ENCODE measurements at regions not wholly inside any gene's neighbourhood (a gene's known extent, or its start where the extent isn't known, plus 50 kb on each side); places are given as distances from the start of the nearest gene placed in this dataset.

GRCh38 chr5:133819977-133820471 lies 148.4 kb downstream of the C5orf15 start:
- Mint-ChIP-seq H3K36me3 (ENCODE audit: low read depth) (no peaks in the 10 kb centered on the region), H3K4me3 (ENCODE audit: unreplicated experiment) (no peak overlapping the region), H3K27me3 (ENCODE audit: low read depth) (peaks cover 4% of the 10 kb centered on the region), H3K9me3 (ENCODE audit: low read depth) (no peaks in the 10 kb centered on the region), H3K4me1 (ENCODE audit: low read depth) (peaks cover 19% of the 10 kb centered on the region), H3K27ac (ENCODE audit: unreplicated experiment) (no peak overlapping the region)
- no peak for DNase-seq (ENCODE audit: low spot score)
- TF ChIP-seq CTCF (IDR thresholded peaks at IDR 0.05): no peak

DNA sequence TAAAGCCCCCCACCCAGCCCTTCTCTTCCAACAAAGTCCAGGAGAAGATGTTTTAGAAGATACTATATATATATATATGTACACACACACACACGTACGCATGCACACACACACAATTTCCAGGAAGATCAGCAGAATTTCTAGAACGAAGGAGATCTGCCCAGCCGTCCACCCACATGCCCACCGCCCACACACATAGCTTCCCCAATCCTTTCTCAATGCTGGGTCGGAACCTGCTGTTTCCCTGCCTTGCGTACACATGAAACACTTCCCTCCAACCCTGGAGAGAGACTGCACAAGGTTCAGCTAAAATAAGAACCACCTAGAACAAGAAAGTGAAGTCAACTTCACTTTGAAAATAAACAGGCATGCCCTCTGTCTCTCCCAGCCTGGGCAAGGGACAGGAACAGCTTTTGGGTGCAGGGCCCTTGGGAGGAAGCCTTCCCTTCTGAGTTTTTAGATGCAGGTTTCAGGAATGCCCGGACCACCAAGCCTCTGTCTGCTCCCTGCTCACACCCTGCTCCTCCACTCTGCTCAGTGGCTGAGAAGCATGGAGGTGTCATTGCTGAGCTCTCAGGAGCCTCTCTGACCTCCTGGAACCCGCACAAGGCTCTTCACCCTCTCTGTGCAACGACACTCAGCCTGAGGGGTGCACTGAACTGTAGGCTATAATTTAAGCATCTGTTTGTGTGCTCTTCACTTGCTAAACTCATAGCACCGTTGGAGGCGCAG lies 149.4 kb downstream of the C5orf15 start:
- TF ChIP-seq CTCF (IDR thresholded peaks at IDR 0.05): no peak
- Mint-ChIP-seq H3K27me3 (ENCODE audit: low read depth) (peaks cover 6% of the 10 kb centered on the region), H3K4me3 (ENCODE audit: unreplicated experiment) (no peak overlapping the region), H3K27ac (ENCODE audit: unreplicated experiment) (no peak overlapping the region), H3K4me1 (ENCODE audit: low read depth) (peaks cover 21% of the 10 kb centered on the region), H3K9me3 (ENCODE audit: low read depth) (no peaks in the 10 kb centered on the region), H3K36me3 (ENCODE audit: low read depth) (no peaks in the 10 kb centered on the region)
- no peak for DNase-seq (ENCODE audit: low spot score)

- no peak for TF ChIP-seq CTCF (IDR thresholded peaks at IDR 0.05)
- Mint-ChIP-seq H3K4me1 (ENCODE audit: low read depth) (peaks cover 23% of the 10 kb centered on the region), H3K27ac (ENCODE audit: unreplicated experiment) (no peak overlapping the region), H3K9me3 (ENCODE audit: low read depth) (no peaks in the 10 kb centered on the region), H3K36me3 (ENCODE audit: low read depth) (no peaks in the 10 kb centered on the region), H3K27me3 (ENCODE audit: low read depth) (peaks cover 6% of the 10 kb centered on the region), H3K4me3 (ENCODE audit: unreplicated experiment) (no peak overlapping the region)
- DNase-seq (ENCODE audit: low spot score): no peak
Measured at GRCh38 chr5:133818031-133818431, 150.4 kb downstream of the C5orf15 start.

DNA sequence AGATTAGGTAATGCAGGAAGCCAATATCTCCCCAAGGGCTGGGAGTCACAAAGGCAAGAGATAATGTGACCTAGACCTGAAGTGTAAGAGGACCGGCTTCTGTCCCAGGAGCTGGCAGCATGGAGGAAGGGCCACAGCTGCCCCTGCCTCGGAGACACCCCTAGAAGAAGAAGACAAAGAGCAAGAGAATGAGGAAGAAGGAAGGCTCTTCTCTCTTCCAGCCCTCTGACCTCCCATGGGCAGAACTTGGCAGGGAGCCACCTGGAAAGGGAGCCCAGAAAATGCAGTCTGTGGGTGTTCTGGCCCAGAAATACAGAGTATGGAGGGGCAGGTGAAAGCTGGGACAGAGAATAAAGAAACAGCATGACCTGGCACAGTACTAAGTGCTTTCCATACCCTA lies 151.0 kb downstream of the C5orf15 start:
- Mint-ChIP-seq H3K27ac (ENCODE audit: unreplicated experiment) (no peak overlapping the region), H3K27me3 (ENCODE audit: low read depth) (peaks cover 3% of the 10 kb centered on the region), H3K4me3 (ENCODE audit: unreplicated experiment) (no peak overlapping the region), H3K36me3 (ENCODE audit: low read depth) (no peaks in the 10 kb centered on the region), H3K4me1 (ENCODE audit: low read depth) (peaks cover 23% of the 10 kb centered on the region), H3K9me3 (ENCODE audit: low read depth) (no peaks in the 10 kb centered on the region)
- DNase-seq (ENCODE audit: low spot score): no peak
- no peak for TF ChIP-seq CTCF (IDR thresholded peaks at IDR 0.05)

- DNase-seq (ENCODE audit: low spot score): no peak
- no peak overlapping the region for H3K27ac Mint-ChIP-seq (ENCODE audit: unreplicated experiment)
- no peak for TF ChIP-seq CTCF (IDR thresholded peaks at IDR 0.05)
- H3K27me3 Mint-ChIP-seq (ENCODE audit: low read depth): peaks cover 6% of the 10 kb centered on the region
- H3K4me1 Mint-ChIP-seq (ENCODE audit: low read depth): peaks cover 23% of the 10 kb centered on the region
- H3K9me3 Mint-ChIP-seq (ENCODE audit: low read depth): no peaks in the 10 kb centered on the region
- H3K4me3 Mint-ChIP-seq (ENCODE audit: unreplicated experiment): no peak overlapping the region
- H3K36me3 Mint-ChIP-seq (ENCODE audit: low read depth): no peaks in the 10 kb centered on the region
Measured at GRCh38 chr5:133816791-133817190, 151.6 kb downstream of the C5orf15 start.

Measured in chondrocyte (in vitro differentiated cells).